ENCODE measurements at regions not wholly inside any gene's neighbourhood (a gene's known extent, or its start where the extent isn't known, plus 50 kb on each side); places are given as distances from the start of the nearest gene placed in this dataset.
"Not testable (repeated sequence)": the region's sequence is repeated elsewhere in the genome, so short reads cannot be mapped to it uniquely, and the experiment has no call there.

GRCh38 chr16:26447570-26447969, 619.2 kb upstream of the C16orf82 start:
- DNase-seq (ENCODE audit: extremely low read depth, low read depth) = no peak
- H3K4me3 ChIP-seq (replicated peaks; ENCODE audit: low read depth, low read length) = no peak overlapping the region
- no peak for TF ChIP-seq CTCF (IDR thresholded peaks at IDR 0.05; ENCODE audit: low read depth, low read length, missing control alignments)

GRCh38 chr16:26453215-26453614, 613.5 kb upstream of the C16orf82 start:
- no peak for TF ChIP-seq CTCF (IDR thresholded peaks at IDR 0.05; ENCODE audit: low read depth, low read length, missing control alignments)
- no peak overlapping the region for H3K4me3 ChIP-seq (replicated peaks; ENCODE audit: low read depth, low read length)
- DNase-seq (ENCODE audit: extremely low read depth, low read depth) = no peak

DNA sequence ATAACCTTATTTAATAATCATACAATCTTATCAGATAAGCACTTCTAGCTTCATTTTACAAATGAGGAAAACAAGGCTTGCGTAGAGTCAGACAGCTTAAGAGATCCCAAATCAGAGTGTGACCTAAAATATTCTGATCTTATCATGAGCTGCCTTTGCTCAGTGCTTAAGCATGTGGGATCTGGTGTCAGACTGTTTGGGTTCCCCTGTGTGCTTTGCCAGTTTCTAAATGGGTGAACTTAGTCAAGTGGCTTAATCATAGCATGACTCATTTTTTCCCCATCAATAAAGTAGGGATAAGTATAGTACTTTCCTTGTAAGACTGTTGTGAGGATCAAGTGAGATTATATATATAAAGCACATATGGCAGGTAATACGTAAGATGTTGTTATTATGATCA, 612.6 kb upstream of the C16orf82 start:
- DNase-seq (ENCODE audit: extremely low read depth, low read depth) = no peak
- H3K4me3 ChIP-seq (replicated peaks; ENCODE audit: low read depth, low read length) = no peak overlapping the region
- TF ChIP-seq CTCF (IDR thresholded peaks at IDR 0.05; ENCODE audit: low read depth, low read length, missing control alignments) = no peak

GRCh38 chr16:26456074-26456473, 610.7 kb upstream of the C16orf82 start:
- H3K4me3 ChIP-seq (replicated peaks; ENCODE audit: low read depth, low read length) = no peak overlapping the region
- no peak for TF ChIP-seq CTCF (IDR thresholded peaks at IDR 0.05; ENCODE audit: low read depth, low read length, missing control alignments)
- no peak for DNase-seq (ENCODE audit: extremely low read depth, low read depth)

DNA sequence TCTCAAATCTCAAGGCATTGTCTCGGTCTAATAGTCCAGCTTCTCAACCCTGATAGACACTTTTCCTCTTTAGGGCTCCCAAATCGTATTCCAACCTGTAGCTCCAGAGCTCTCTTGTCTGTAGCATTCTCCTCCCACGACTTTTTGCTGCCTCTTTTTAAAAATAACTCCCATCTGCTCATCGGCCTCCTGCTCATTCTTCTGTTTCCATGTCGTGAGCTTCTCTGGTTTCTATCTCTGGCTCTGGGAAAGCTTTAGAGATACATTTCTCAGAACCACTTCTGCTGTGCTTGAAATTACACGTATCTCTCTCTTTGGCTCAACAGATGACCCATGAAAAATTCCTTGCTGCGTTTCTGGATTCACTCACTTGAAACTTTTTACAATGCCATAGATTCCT, 609.6 kb upstream of the C16orf82 start:
- no peak for TF ChIP-seq CTCF (IDR thresholded peaks at IDR 0.05; ENCODE audit: low read depth, low read length, missing control alignments)
- no peak for DNase-seq (ENCODE audit: extremely low read depth, low read depth)
- H3K4me3 ChIP-seq (replicated peaks; ENCODE audit: low read depth, low read length) = no peak overlapping the region

GRCh38 chr16:26457882-26458281, 608.8 kb upstream of the C16orf82 start:
- H3K4me3 ChIP-seq (replicated peaks; ENCODE audit: low read depth, low read length) = no peak overlapping the region
- DNase-seq (ENCODE audit: extremely low read depth, low read depth) = no peak
- TF ChIP-seq CTCF (IDR thresholded peaks at IDR 0.05; ENCODE audit: low read depth, low read length, missing control alignments) = no peak

DNA sequence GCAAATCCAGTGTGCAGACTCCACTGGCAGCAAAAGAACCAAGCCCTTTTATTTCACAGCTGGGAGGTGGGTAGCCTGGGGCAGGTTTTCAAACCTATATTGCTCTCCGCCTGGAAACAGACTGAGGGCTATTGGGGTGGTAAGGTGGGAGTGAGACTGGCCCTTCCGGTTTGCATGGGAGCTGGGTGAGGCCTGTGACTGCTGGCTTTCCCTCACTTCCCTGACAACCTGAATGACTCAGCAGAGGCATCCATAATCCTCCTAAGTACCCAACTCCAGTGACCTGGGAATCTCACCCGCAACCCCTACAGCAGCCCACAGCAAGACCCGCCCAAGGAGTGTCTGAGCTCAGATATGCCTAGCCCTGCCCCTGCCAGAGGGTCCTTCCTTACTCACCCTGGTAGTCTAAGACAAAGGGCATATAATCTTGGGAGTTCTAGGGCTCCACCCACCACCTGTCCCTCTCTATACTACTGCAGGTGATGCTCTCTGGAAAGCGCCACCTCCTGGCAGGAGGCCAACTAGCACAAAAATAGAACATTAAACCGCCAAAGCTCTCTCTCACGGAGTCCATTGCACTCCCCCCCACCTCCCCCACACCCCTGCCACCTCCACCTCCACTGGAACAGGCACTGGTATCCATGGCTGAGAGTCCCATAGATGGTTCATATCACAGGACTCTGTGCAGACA, 602.0 kb upstream of the C16orf82 start:
- H3K4me3 ChIP-seq (replicated peaks; ENCODE audit: low read depth, low read length) = no peak overlapping the region
- no peak for TF ChIP-seq CTCF (IDR thresholded peaks at IDR 0.05; ENCODE audit: low read depth, low read length, missing control alignments)
- no peak for DNase-seq (ENCODE audit: extremely low read depth, low read depth)

DNA sequence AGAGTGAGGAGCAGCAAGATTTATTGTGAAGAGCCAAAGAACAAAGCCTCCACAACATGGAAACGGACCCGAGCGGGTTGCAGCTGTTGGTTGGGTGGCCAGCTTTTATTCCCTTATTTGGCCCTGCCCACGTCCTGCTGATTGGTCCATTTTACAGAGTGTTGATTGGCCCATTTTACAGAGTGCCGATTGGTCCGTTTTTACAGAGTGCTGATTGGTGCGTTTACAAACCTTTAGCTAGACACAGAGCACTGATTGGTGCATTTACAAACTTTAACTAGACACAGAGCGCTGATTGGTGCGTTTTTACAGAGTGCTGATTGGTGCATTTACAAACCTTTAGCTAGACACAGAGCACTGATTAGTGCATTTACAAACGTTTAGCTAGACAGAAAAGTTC, 592.3 kb upstream of the C16orf82 start:
- not testable (repeated sequence) for DNase-seq (ENCODE audit: extremely low read depth, low read depth); H3K4me3 ChIP-seq (replicated peaks; ENCODE audit: low read depth, low read length)

All from HFF-Myc (cell line).